ENCODE measurements at regions not wholly inside any gene's neighbourhood (a gene's known extent, or its start where the extent isn't known, plus 50 kb on each side); places are given as distances from the start of the nearest gene placed in this dataset.

DNA sequence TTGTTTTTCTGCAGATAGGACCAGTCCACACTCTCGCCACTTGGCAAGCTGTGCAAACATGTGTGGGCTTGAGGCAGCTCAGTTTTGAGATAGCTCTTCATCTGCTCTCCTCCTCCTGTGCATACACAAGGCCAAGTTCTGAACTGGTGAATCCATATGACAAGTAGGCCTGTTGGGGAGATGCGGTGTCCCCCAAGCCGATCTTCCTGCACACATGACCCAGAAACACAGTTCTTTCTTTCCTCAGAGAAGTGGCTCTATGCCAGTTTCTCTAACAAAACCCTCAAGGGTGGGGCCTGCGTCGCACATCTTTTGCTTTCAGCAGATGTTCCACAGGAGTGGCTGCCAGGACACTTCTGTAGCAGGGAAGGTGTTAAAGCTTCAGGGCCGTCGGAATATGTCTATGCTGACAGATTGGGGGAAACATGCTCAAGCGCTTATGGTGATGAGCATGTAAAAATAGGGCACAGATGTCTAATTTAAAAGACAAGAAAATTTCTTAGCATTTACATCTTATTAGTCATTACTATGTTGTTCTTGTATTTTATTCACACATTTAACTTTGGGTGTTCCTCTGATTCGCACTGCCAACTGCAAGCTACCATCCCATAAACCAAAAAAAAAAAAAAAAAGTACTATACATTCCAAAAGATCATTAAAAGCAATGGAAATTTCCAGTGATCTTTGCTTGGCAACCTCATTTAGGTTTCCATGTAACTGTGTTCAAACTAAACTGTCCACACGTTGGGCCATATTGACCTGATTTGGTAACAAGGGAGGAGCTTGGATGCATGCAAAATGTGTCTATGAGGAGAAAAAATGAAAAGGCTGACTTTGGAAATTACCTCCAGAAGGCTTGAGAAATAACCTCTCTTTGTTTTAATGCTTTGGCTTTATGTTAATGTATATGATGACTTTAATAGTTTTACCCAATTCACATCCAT, 1055.5 kb upstream of the KLHL29 start:
- DNase-seq (ENCODE audit: low read depth), result no peak
- TF ChIP-seq, protein P1, sequence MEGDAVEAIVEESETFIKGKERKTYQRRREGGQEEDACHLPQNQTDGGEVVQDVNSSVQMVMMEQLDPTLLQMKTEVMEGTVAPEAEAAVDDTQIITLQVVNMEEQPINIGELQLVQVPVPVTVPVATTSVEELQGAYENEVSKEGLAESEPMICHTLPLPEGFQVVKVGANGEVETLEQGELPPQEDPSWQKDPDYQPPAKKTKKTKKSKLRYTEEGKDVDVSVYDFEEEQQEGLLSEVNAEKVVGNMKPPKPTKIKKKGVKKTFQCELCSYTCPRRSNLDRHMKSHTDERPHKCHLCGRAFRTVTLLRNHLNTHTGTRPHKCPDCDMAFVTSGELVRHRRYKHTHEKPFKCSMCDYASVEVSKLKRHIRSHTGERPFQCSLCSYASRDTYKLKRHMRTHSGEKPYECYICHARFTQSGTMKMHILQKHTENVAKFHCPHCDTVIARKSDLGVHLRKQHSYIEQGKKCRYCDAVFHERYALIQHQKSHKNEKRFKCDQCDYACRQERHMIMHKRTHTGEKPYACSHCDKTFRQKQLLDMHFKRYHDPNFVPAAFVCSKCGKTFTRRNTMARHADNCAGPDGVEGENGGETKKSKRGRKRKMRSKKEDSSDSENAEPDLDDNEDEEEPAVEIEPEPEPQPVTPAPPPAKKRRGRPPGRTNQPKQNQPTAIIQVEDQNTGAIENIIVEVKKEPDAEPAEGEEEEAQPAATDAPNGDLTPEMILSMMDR (conservative IDR thresholded peaks at IDR 0.05; ENCODE audit: low read length), result no peak

DNA sequence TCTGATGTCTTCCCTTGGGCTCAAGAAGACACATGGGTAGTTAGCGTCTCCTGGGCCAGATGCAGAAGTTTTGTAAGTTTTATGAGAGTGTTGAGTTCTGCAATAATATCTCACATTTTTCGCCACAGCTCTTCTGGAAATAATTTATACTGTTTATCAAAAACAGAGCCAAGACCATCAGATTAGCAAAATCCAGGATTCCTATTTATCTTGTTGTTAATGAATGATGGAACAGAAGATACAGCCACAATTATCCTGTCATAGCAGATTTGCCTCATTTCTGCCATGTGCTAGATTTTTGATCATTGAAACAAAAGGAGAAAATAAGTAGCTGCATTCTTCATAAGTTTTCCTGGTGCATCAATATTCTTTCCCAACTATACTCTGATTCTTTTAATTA, 1048.6 kb upstream of the KLHL29 start:
- TF ChIP-seq, protein P1 (conservative IDR thresholded peaks at IDR 0.05; ENCODE audit: low read length), result no peak
- H3K4me3 ChIP-seq (ENCODE audit: low read length), result no peak overlapping the region
- no peak for DNase-seq (ENCODE audit: low read depth)

More for the DNA sequence above, 1055.5 kb upstream of the KLHL29 start:
- no peak overlapping the region for H3K4me3 ChIP-seq (ENCODE audit: low read length)

DNA sequence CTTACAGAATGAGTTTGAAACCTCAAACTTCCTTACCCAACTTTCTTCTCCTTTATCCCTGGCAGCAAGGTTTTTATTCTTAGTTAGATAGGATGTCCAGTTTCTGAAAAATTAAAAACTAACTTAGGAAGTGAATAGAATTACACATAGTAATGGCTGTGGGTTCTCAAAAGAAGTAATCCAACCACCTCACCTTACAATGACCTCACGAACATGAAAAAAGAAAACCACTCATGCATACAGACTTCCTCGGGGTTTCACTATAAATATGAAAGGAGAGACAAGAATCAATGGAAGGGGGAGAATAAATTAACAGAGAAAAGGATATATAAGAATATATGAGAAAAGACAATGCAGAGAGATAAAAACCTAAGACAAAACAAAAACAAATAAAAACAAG, 1044.3 kb upstream of the KLHL29 start:
- no peak for DNase-seq (ENCODE audit: low read depth)
- no peak overlapping the region for H3K4me3 ChIP-seq (ENCODE audit: low read length)
- TF ChIP-seq, protein P1 (conservative IDR thresholded peaks at IDR 0.05; ENCODE audit: low read length), result no peak

DNA sequence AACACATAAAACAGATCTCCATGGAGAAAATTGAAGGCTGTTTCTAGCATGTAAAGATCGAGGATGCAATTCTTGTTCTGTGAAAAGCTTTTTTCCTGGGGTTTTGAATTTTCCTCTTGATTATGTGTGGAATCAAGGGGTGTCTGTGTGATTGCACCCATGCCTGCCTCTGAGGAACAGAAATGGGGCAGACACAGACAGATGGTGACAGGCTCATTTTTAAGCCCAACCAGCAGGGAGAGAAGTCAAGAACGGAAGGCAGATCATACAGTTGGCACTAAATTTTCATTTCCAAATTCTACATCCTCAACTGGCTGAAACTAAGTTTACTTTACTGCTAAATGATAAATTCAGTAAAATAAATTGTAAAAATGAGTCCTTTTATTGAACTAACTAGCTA, 1037.7 kb upstream of the KLHL29 start:
- H3K4me3 ChIP-seq (ENCODE audit: low read length), result no peak overlapping the region
- DNase-seq (ENCODE audit: low read depth), result no peak
- TF ChIP-seq, protein P1 (conservative IDR thresholded peaks at IDR 0.05; ENCODE audit: low read length), result no peak

DNA sequence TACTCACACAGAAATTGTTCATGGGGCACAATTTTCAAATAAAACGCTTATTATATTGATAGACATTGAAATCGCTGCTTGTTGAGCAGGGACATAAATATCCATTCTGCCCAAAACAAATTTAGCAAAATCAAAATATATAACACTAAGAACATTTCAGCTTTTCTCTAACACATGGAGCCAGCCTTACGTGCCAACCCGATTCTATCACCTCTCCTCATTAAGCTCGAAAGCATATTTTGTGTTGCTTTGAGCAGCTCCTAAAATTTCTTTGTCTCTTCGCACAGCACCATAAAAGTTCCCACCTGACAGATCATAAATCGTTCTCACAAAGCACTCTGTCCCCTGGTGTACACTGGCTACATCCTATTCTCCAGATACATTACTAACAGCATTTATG, 1034.4 kb upstream of the KLHL29 start:
- TF ChIP-seq, protein P1 (conservative IDR thresholded peaks at IDR 0.05; ENCODE audit: low read length), result no peak
- no peak for DNase-seq (ENCODE audit: low read depth)
- H3K4me3 ChIP-seq (ENCODE audit: low read length), result no peak overlapping the region

DNA sequence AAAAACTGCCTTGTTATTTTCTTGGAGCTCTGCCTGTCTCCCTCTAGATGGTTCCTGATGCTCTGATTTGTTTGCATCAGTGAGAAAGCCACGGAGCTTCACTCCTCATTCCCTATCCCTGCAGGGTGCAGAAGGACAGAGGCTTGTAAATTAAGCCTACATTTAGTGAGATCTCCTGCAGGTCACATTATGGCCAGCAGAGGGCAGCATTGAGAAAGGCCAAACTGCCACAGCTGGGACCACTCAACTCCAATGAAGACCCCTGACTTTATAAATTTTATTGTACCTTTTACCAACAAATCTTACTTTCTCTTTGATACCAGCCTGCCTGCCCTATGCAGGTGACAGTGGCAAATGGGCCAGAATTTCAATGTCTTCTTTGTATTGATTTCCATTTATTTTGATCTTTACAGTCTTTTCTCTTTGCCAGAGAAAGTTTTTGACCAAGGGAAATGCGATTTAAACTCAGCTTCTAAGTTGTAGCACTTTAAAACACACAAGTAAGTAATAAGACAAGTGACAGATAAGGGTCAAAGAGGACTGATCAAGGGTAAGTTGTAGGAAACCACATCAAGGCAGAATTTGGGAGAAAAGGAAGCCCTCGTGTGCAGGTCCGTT, 1029.1 kb upstream of the KLHL29 start:
- no peak for DNase-seq (ENCODE audit: low read depth)
- TF ChIP-seq, protein P1 (conservative IDR thresholded peaks at IDR 0.05; ENCODE audit: low read length), result peak; percentile 40
- H3K4me3 ChIP-seq (ENCODE audit: low read length), result no peak overlapping the region

Measured in AG10803 (cell line).